GM23248 (cell line): ENCODE measurements at regions not wholly inside any gene's neighbourhood (a gene's known extent, or its start where the extent isn't known, plus 50 kb on each side); places are given as distances from the start of the nearest gene placed in this dataset.

ENCODE experiments used
- EZH2 ChIP-seq: fragments of 200-600 bp; sonication (generic); IDR thresholded peaks from 2 replicates; pipeline ENCODE4 v1.6.1; 2018; ENCODE audit warnings: antibody characterized with exemption, mild to moderate bottlenecking; ENCODE audit not compliant: insufficient read depth, poor library complexity, severe bottlenecking
- EZH2phosphoT487 ChIP-seq: fragments of 200-600 bp; sonication (generic); IDR thresholded peaks from 2 replicates; pipeline ENCODE4 v1.6.1; 2018; ENCODE audit warnings: antibody characterized with exemption, moderate library complexity, mild to moderate bottlenecking, low read depth; ENCODE audit not compliant: insufficient read depth

DNA sequence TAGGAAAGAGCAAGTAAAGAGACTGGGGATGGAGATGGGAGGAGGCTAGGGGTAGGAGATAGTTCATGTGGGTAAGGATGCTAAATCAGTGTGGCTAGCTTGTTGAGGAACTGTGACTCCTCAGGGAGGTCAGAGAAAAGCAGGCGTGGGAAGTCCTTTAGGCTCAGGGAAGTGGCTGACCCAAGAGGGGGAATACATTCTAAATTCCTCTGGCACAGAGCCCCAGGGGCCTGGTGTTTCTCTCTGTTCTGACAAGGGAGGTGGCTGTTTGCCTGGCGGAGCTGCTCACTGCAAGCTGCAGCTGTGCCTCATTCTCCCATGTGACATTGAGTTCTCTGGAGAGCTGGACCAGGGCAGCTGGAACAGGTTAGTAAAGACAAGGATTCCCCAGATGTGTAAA is 152.2 kb upstream of the SLC38A2 start:
- TF ChIP-seq EZH2phosphoT487 (no peak), EZH2 (no peak)
